Sigmoid colon (tissue), 4 donors: ENCODE measurements at regions not wholly inside any gene's neighbourhood (a gene's known extent, or its start where the extent isn't known, plus 50 kb on each side); places are given as distances from the start of the nearest gene placed in this dataset.

Experiments used
- CTCF ChIP-seq, 4 experiments: fragments of 450-650 bp in 3 of 4; fragments of 200-600 bp in 1 of 4; IDR thresholded peaks; one replicate each; pipeline ENCODE4 v1.5.1; 2016 to 2019; ENCODE audit warnings: antibody characterized with exemption in 4 of 4, mild to moderate bottlenecking in 3 of 4, moderate library complexity in 2 of 4
- EP300 ChIP-seq, 4 donors: sonication (generic); formaldehyde crosslinking; IDR thresholded peaks; one replicate each; pipeline ENCODE4 v1.6.1; 2017; ENCODE audit warnings: antibody characterized with exemption in 4 of 4
- POLR2A ChIP-seq, 2 donors: fragments of 450-650 bp; IDR thresholded peaks; one replicate each; pipeline ENCODE4 v1.6.1; 2016; ENCODE audit warnings: antibody characterized with exemption in 2 of 2, mild to moderate bottlenecking in 2 of 2, moderate library complexity in 2 of 2
- POLR2AphosphoS5 ChIP-seq, 4 donors: sonication (generic); formaldehyde crosslinking; IDR thresholded peaks; one replicate each; pipeline ENCODE4 v1.6.1; 2017; ENCODE audit warnings: antibody characterized with exemption in 4 of 4

- TF ChIP-seq CTCF (IDR thresholded peaks at IDR 0.05) (no peak), POLR2AphosphoS5 (IDR thresholded peaks at IDR 0.05) (no peak), EP300 (IDR thresholded peaks at IDR 0.05) (no peak), POLR2A (IDR thresholded peaks at IDR 0.05) (no peak)
Observed at GRCh38 chr14:38512236-38512635, 256.3 kb upstream of the CLEC14A start.
